Stromal cell of bone marrow (primary cell): ENCODE measurements at regions not wholly inside any gene's neighbourhood (a gene's known extent, or its start where the extent isn't known, plus 50 kb on each side); places are given as distances from the start of the nearest gene placed in this dataset.
"Not testable (repeated sequence)": the region's sequence is repeated elsewhere in the genome, so short reads cannot be mapped to it uniquely, and the experiment has no call there.

Experiments used
- DNase-seq: peaks from one replicate; pipeline ENCODE4 v3.0.0-alpha.2; 2012; ENCODE audit warnings: low read depth

- no peak for DNase-seq
These were observed 401.2 kb upstream of the PROX1 start for GRCh38 chr1:213586587-213586972.

GRCh38 chr1:213596729-213597128, 391.0 kb upstream of the PROX1 start:
- no peak for DNase-seq

- DNase-seq = no peak
These were observed 389.5 kb upstream of the PROX1 start for GRCh38 chr1:213598263-213598662.

GRCh38 chr1:213600879-213601278, 386.9 kb upstream of the PROX1 start:
- DNase-seq = no peak

GRCh38 chr1:213601705-213602104, 386.1 kb upstream of the PROX1 start:
- not testable (repeated sequence) for DNase-seq

- DNase-seq = no peak
These were observed 384.8 kb upstream of the PROX1 start for GRCh38 chr1:213602796-213603486.

GRCh38 chr1:213604477-213604876, 383.3 kb upstream of the PROX1 start:
- DNase-seq = no peak

GRCh38 chr1:213605732-213606131, 382.0 kb upstream of the PROX1 start:
- DNase-seq = no peak

GRCh38 chr1:213606252-213606820, 381.4 kb upstream of the PROX1 start:
- no peak for DNase-seq

GRCh38 chr1:213613549-213613948, 374.2 kb upstream of the PROX1 start:
- no peak for DNase-seq

- DNase-seq = no peak
These were observed 372.4 kb upstream of the PROX1 start for GRCh38 chr1:213615226-213615916.

- no peak for DNase-seq
These were observed 370.6 kb upstream of the PROX1 start for GRCh38 chr1:213617133-213617532.

- DNase-seq = no peak
These were observed 369.7 kb upstream of the PROX1 start for GRCh38 chr1:213618094-213618493.

GRCh38 chr1:213619026-213619425, 368.7 kb upstream of the PROX1 start:
- no peak for DNase-seq

- DNase-seq = no peak
These were observed 366.7 kb upstream of the PROX1 start for GRCh38 chr1:213621077-213621476.

- DNase-seq = no peak
These were observed 365.3 kb upstream of the PROX1 start for GRCh38 chr1:213622365-213623063.

- no peak for DNase-seq
These were observed 364.6 kb upstream of the PROX1 start for GRCh38 chr1:213623064-213623581.

- no peak for DNase-seq
These were observed 363.9 kb upstream of the PROX1 start for GRCh38 chr1:213623862-213624261.

- not testable (repeated sequence) for DNase-seq
These were observed 351.0 kb upstream of the PROX1 start for GRCh38 chr1:213636778-213637177.

- no peak for DNase-seq
These were observed 346.5 kb upstream of the PROX1 start for GRCh38 chr1:213641312-213641711.

- no peak for DNase-seq
These were observed 344.4 kb upstream of the PROX1 start for GRCh38 chr1:213643360-213643759.

- DNase-seq = no peak
These were observed 339.7 kb upstream of the PROX1 start for GRCh38 chr1:213647864-213648650.
